ENCODE measurements at regions not wholly inside any gene's neighbourhood (a gene's known extent, or its start where the extent isn't known, plus 50 kb on each side); places are given as distances from the start of the nearest gene placed in this dataset.
A peak's percentile ranks its signal among the peaks of the same experiment; 100 is the strongest.

DNA sequence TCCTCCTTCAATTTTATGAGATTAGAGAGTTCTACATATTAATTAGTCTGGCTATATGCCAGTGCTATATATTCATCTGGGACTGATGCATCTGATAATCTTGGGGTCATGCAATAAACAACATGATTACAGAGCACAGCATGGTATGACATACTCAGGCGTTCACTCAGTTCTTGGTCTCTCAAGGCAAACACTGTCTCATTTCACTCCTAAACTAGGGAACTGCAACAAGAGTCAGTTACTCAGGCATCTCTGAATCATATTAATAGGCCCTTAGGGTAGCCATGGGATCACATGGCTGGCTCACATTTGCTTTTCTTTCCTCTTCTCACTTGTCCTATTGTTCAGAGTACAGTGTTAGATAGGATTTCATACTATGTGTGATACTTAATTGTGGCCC is 91.8 kb upstream of the TMEM260 start:
- DNase-seq (ENCODE audit: low read depth): no peak
- in situ Hi-C loops (cut with HindIII; ENCODE audit: low pct_unique_long_range_greater_than_20kb, low sequenced_read_pairs): no loop called here

DNA sequence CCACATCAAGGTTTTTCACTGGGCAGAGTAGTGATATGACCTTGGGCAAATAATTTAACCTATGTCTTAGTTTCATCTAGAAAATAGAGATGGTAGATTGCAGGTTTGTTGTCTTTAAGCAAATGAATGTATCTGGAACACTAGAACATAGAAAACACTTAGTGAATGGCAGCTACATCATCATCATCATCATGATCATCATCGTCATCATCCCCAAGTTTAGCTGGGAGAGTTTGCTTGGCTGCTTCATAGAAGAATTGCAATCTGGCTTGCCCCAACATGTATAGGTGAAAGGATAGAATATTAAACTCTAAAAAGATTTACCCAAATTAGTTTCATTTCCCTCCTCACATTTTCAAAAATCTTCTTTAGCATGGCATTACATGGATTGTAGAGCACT is 91.3 kb upstream of the TMEM260 start:
- in situ Hi-C loops (cut with HindIII; ENCODE audit: low pct_unique_long_range_greater_than_20kb, low sequenced_read_pairs): no loop called here
- no peak for DNase-seq (ENCODE audit: low read depth)

DNA sequence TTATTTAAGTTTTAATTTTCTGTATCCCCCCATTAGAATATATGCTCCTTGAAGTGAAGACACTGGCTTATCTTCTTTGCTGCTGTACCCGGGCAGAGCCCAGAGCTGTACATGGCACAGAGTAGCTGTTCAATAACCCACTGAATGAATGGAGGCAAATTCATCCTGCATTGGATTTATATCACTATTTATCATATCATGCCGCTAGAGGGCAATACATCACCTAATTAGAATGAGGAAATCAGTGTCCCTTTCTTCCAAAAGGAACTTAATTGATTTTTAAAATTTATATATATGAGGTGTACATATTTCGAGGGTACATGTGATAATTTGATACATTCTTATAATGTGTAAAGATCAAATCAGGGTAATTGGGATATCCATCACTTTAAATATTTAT is 89.2 kb upstream of the TMEM260 start:
- DNase-seq (ENCODE audit: low read depth): no peak
- in situ Hi-C loops (cut with HindIII; ENCODE audit: low pct_unique_long_range_greater_than_20kb, low sequenced_read_pairs): no loop called here

DNA sequence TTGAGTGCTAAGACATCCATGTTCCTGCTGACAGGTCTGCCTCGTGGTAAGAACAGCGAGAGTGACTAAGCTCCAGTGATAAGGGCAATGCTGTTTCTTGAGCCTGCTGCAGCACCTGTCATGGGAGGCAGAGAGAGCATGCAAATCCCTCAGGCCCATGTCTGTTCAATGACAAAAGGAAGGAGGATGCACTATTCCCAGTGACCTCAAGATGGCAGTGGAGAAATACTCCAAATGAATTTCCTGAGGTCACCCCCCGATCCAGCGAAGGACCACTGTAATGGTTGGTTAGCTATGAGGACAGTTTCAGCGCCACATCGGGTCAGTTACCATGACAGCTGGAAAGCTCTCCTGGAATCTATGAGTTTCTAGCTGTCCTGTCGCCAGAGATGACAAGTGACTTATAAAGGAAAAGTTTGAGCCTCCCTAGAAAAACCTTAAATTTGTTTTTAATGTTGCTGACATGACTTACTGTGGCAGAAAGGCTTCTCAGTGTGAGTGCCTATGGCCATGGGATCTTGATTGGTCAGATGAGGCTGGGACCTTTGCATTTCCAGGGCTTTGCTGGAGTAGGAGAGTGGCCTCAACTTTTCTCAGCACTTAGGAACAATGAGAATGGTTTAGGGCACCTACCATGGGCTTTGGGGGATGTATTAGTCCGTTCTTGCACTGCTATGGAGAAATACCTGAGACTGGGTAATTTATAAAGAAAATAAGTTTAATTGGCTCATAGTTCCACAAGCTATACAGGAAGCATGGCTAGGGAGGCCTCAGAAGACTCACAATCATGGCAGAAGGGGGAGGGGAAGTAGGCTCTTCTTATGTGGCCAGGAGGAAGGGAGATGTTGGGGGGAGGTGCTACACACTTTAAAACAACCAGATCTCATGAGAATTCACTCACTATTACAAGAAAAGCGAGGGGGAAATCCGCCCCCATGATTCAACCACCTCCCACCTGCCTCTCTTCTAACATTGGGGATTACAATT is 88.0 kb upstream of the TMEM260 start:
- in situ Hi-C loops (cut with HindIII; ENCODE audit: low pct_unique_long_range_greater_than_20kb, low sequenced_read_pairs): no loop called here
- DNase-seq (ENCODE audit: low read depth): peak; percentile 66

DNA sequence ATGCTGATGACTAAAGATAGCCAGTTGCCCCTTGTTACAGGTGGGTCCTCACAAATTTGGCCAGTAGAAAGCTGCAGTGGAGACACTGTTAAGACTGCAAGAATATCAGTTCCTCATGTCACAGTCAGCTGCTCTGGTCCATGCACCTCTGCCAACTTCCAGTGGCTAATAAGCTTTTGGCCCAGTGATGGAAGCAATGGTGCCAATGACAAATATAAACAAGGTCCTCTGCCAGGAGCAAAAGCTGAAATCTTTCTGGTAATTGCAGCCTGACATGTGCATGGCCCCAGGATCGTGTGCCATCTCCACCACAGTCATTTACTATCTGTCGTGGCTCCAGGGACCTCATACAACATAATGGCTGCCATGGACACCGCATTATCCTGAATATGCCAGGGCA is 85.4 kb upstream of the TMEM260 start:
- in situ Hi-C loops (cut with HindIII; ENCODE audit: low pct_unique_long_range_greater_than_20kb, low sequenced_read_pairs): no loop called here
- DNase-seq (ENCODE audit: low read depth): no peak

DNA sequence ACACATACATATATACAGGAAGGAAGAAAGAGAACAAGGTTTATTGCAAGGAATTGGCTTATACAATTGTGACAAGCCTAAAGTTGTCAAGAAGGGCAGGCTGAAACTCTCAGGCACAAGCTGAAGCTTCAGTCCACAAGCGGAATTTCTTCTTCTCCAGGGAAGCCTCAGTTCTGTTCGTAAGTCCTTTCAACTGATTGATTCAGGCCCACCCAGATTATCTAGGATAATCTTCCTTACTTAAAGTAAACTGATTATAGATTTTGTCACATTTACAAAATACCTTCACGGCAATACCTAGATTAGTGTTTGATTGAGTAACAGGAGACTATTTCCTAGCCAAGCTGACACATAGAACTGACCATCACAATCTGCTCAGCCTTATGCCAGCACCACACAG is 81.5 kb upstream of the TMEM260 start:
- no peak for DNase-seq (ENCODE audit: low read depth)
- in situ Hi-C loops (cut with HindIII; ENCODE audit: low pct_unique_long_range_greater_than_20kb, low sequenced_read_pairs): no loop called here

DNA sequence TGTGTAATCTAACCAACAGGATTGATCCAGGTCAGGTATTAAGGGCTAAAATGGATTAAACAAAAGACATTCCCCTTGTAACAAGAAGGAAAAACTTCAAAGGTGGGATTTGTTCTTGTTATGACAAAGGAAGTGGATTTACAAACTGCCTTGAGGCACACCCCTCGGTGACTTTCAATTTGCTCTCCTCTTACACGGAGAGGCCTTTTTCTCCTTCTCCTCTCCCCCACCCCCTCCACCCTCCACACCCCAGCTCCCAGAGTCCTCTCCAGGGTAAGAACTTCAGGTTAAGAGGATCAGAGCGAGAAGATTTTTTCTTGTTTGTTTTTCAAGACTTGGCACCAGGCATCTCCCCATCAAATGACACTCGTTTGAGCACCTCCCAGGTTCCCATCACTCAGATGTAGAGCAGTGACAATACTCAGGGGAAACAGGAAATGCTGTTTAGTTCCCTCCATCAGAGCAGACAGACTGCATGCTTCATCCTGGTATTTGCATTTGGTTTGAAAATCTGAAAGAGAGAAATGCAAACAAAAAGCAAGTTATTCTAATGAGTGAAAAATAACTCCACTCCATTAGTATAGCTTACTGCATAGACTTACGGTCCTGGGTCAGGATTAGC is 77.6 kb upstream of the TMEM260 start:
- no peak for DNase-seq (ENCODE audit: low read depth)
- in situ Hi-C loops (cut with HindIII; ENCODE audit: low pct_unique_long_range_greater_than_20kb, low sequenced_read_pairs): no loop called here

DNA sequence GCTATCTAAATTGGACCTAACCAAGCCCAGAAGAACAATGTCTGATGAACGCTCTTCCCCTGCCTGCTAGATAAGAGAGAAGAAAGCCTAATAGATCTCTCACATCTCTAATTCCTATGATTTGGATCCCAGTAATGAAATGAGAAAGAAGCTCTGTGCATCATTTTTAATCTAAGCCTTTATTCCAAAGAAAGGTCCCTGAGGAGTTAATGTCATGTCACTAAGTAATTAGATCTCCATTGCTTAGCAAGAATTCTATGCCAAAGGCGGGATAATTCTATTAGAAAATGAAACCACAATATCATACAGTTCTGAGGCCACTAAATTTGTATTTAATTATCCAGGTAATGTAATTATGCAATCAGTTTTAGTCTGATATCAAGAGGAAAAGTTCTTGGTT is 74.2 kb upstream of the TMEM260 start:
- no peak for DNase-seq (ENCODE audit: low read depth)
- in situ Hi-C loops (cut with HindIII; ENCODE audit: low pct_unique_long_range_greater_than_20kb, low sequenced_read_pairs): no loop called here

DNA sequence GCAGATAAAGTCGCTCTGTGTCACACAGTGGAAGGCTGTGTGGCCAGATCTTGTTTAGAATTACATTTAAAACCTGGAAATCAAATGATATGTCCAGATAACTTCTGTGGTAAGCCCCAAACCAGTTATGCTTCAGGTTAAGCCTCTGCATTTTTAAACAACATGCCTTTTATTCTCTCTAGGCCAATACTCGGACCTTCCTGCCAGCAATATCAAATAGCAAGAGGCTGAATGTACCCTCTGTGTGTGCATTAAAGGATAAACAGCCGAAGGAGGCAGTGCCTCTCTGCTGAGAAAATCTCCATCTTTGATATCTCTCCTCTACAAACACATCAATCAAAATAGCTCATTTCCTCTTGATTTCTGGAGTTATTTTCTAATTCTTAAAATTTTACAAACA is 67.1 kb upstream of the TMEM260 start:
- in situ Hi-C loops (cut with HindIII; ENCODE audit: low pct_unique_long_range_greater_than_20kb, low sequenced_read_pairs): no loop called here
- DNase-seq (ENCODE audit: low read depth): no peak

DNA sequence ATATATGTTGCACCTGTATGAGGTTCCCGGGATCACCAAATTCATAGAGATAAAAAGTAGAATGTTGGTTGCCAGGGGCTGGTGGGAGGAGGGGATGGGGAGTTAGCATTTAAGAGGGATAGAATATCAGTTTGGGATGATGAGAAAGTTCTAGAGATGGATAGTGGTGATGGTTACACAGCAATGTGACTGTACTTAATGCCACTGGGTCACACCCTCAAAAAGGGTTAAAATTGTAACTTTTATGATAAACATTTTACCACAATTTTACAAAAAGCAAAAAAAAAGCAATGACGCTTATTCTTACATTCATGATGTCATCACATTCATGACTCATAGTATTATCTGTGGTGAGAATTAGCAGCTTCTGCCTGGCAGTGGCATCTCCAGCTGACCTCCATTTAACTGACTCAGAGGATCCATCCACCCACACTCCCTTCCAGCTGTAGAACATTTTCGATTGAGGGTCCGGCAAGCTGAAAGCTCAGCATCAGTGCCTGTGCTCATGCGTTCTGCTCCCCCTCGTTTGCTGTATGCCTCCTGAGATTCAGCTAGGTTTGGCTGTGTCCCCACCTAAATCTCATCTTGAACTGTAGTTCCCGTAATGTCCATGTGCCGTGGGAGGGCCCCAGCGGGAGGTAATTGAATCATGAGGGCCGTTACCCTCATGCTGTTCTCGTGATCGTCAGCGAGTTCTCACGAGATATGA is 64.8 kb upstream of the TMEM260 start:
- in situ Hi-C loops (cut with HindIII; ENCODE audit: low pct_unique_long_range_greater_than_20kb, low sequenced_read_pairs): no loop called here
- no peak for DNase-seq (ENCODE audit: low read depth)

DNA sequence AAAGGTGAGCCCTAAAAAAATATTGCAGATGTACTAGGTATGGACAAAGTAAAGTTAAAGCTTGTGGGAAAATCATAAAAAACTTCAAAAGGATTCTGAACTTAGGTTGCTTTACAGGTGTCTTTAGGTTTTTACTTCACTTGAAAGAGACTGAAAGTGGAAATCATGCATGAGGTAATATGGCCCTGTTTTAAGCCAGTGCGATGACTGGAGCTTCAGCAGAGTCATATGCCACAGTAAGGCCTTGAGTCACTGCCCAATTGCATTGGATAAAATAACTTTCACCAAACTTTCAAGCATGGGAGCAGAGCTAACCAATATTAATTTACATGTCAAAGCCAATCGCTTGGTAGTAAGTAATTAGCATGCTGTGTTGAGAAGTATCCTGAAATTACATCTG is 63.9 kb upstream of the TMEM260 start:
- no peak for DNase-seq (ENCODE audit: low read depth)
- in situ Hi-C loops (cut with HindIII; ENCODE audit: low pct_unique_long_range_greater_than_20kb, low sequenced_read_pairs): no loop called here

DNA sequence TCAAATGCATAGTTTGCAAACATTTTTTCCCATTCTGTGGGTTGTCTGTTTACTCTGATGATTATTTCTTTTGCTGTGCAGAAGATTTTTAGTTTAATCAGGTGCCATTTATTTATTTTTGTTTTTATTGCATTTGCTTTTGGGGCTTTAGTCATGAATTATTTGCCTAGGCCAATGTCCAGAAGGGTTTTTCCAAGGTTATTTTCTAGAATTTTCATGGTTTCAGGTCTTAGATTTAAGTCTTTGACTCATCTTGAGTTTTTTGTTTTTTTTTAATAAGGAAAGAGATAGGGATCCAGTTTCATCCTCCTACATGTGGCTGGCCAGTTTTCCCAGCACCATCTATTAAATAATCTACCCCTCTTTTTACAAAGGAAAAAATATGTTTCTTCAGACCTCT is 57.2 kb upstream of the TMEM260 start:
- in situ Hi-C loops (cut with HindIII; ENCODE audit: low pct_unique_long_range_greater_than_20kb, low sequenced_read_pairs): no loop called here
- DNase-seq (ENCODE audit: low read depth): no peak

DNA sequence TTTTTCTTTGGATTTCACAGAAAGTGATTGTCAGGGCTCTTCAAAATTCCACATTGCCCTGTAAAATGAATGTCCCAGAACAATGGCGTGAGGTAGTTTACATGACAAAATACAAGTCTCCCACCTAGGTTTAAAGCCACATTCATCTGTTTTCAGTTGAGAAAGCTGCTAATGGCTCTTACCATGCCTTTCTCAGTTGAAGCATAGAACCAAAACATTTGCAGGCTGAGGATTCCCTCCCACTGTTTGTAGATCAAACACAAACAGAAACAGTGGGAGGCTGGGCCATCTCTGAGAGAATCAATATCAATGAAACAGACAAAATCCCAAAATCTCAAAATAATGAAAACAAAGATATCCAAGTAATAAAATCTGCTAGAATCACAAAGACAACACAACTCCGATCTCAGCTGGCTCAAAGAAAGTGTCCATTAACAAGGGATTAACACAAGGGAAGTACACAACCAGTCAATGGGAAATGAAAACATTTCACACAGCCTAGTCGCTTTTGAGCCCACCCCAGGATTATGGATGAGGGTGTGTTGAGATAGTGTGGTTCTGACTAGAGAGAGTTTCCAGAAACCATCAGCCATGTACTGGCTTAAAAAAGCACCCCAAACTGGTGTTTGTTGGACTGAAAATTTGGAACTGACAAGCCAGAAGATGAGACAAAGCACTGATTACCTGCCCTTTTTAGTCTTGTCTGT is 54.5 kb upstream of the TMEM260 start:
- in situ Hi-C loops (cut with HindIII; ENCODE audit: low pct_unique_long_range_greater_than_20kb, low sequenced_read_pairs): no loop called here
- no peak for DNase-seq (ENCODE audit: low read depth)

DNA sequence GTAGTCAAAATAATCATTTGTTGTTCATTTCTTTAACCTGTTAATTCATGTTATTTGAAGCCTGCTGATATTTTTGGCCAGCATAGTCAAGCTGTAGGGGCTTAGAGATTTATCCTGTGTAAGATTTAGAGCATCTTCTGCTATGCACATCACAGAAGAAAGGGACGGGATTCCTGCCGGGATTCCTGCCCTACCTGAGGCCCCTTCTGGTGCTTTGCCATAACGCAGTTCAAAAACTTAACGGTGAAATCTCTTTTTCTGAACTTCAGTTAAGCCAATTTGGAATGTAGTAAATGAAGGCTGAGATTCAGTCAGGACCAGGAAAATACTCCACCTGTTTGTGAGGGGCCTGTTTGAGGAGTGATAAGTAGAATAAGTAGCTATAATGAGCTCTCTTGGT is 50.7 kb upstream of the TMEM260 start:
- DNase-seq (ENCODE audit: low read depth): no peak
- in situ Hi-C loops (cut with HindIII; ENCODE audit: low pct_unique_long_range_greater_than_20kb, low sequenced_read_pairs): no loop called here

All from Caki2 (cell line).